ENCODE measurements at regions not wholly inside any gene's neighbourhood (a gene's known extent, or its start where the extent isn't known, plus 50 kb on each side); places are given as distances from the start of the nearest gene placed in this dataset.
"Not testable (repeated sequence)": the region's sequence is repeated elsewhere in the genome, so short reads cannot be mapped to it uniquely, and the experiment has no call there.

DNA sequence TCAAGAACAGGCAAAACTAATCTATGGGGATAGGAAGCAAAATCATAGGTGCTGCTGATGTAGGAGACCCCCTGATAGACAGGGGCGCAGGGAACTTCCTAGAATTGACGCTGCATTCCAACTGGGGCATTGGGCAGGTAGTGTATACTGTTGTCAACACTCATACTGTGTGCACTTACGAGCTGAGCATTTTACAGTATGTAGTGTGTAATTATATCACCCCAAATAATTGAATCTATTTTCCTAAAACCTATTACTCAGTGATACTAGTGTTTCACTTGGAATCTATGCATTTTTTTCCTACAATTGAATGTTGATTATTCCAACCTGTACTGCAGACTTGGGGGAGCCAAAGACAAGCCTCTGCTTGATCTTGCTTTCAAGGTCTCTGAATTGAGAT is 207.0 kb upstream of the PRKCQ start:
- no peaks in the 10 kb centered on the region for H3K27me3 Mint-ChIP-seq (ENCODE audit: unreplicated experiment)
- no peaks in the 10 kb centered on the region for H3K36me3 Mint-ChIP-seq (ENCODE audit: low read depth, unreplicated experiment)
- H3K9me3 Mint-ChIP-seq (ENCODE audit: unreplicated experiment): no peaks in the 10 kb centered on the region
- TF ChIP-seq CTCF (IDR thresholded peaks at IDR 0.05; ENCODE audit: unreplicated experiment): no peak
- peaks cover 22% of the 10 kb centered on the region for H3K4me1 Mint-ChIP-seq (ENCODE audit: unreplicated experiment)
- DNase-seq (ENCODE audit: low spot score): no peak
- H3K27ac Mint-ChIP-seq (ENCODE audit: unreplicated experiment): no peak overlapping the region
- H3K4me3 Mint-ChIP-seq (ENCODE audit: unreplicated experiment): no peak overlapping the region

DNA sequence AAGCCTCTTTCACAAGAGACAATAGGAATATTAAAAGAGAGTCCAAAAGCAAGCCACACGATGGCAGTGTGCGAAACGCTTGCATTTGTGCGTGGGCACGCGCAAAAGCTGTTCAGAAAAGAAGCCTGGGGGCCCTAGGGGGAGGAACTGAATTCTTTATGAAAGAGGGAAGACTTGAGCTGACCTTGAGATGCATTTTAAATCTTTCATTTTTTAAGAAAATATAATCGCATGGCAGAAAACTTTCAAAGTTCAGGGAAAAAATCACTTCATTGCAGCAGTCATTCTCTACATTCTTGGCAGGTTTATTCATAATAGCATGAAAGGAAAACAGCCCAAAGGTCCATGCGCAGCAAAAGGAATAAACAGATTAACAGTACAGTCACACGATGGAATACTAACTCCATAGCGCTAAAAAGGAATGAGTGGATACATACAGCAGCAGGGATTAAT is 206.5 kb upstream of the PRKCQ start:
- Mint-ChIP-seq H3K36me3 (ENCODE audit: low read depth, unreplicated experiment) (no peaks in the 10 kb centered on the region), H3K9me3 (ENCODE audit: unreplicated experiment) (no peaks in the 10 kb centered on the region), H3K4me1 (ENCODE audit: unreplicated experiment) (peaks cover 20% of the 10 kb centered on the region), H3K27ac (ENCODE audit: unreplicated experiment) (no peak overlapping the region), H3K27me3 (ENCODE audit: unreplicated experiment) (no peaks in the 10 kb centered on the region), H3K4me3 (ENCODE audit: unreplicated experiment) (no peak overlapping the region)
- no peak for DNase-seq (ENCODE audit: low spot score)
- no peak for TF ChIP-seq CTCF (IDR thresholded peaks at IDR 0.05; ENCODE audit: unreplicated experiment)

DNA sequence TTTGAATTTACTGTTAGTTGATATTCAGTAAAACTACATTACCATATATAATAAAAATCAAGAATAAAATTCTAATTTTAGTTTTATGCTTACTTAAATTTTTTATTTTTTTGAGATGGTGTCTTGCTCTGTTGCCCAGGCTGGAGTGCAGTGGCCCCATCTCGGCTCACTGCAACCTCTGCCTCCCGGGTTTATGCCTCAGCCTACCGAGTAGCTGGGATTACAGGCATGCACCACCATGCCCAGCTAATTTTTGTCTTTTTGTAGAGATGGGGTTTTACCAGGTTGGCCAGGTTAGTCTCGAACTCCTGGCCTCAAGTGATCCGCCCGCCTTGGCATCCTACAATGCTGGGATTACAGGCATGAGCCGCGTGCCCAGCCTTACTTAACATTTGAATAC is 204.4 kb upstream of the PRKCQ start:
- not testable (repeated sequence) for H3K36me3 Mint-ChIP-seq (ENCODE audit: low read depth, unreplicated experiment); H3K4me3 Mint-ChIP-seq (ENCODE audit: unreplicated experiment); DNase-seq (ENCODE audit: low spot score)

DNA sequence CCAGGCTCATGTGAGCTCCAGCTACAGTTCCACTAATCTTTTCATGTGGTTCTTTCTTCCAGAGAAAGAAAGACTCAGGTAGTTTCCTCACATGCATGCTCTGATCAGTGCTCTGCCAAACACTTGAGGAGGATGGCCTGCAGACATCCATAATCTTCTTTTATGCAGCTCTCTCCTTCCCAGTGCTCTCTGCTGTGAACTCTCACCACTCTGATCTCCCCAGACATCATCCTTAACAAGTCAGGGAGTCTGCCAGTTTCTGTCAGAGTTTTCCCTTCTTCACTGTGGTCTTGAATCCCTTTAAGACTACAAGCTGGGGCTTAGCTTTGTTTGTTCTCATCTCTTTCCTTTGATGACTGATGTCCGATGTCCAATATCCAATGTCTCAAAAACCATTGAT is 203.4 kb upstream of the PRKCQ start:
- Mint-ChIP-seq H3K9me3 (ENCODE audit: unreplicated experiment) (no peaks in the 10 kb centered on the region), H3K4me3 (ENCODE audit: unreplicated experiment) (no peak overlapping the region), H3K4me1 (ENCODE audit: unreplicated experiment) (peaks cover 6% of the 10 kb centered on the region), H3K27me3 (ENCODE audit: unreplicated experiment) (no peaks in the 10 kb centered on the region), H3K27ac (ENCODE audit: unreplicated experiment) (no peak overlapping the region), H3K36me3 (ENCODE audit: low read depth, unreplicated experiment) (no peaks in the 10 kb centered on the region)
- no peak for DNase-seq (ENCODE audit: low spot score)
- TF ChIP-seq CTCF (IDR thresholded peaks at IDR 0.05; ENCODE audit: unreplicated experiment): no peak

More for the DNA sequence above, 204.4 kb upstream of the PRKCQ start:
- H3K27ac Mint-ChIP-seq (ENCODE audit: unreplicated experiment); H3K27me3 Mint-ChIP-seq (ENCODE audit: unreplicated experiment); H3K9me3 Mint-ChIP-seq (ENCODE audit: unreplicated experiment); H3K4me1 Mint-ChIP-seq (ENCODE audit: unreplicated experiment): not testable (repeated sequence)

DNA sequence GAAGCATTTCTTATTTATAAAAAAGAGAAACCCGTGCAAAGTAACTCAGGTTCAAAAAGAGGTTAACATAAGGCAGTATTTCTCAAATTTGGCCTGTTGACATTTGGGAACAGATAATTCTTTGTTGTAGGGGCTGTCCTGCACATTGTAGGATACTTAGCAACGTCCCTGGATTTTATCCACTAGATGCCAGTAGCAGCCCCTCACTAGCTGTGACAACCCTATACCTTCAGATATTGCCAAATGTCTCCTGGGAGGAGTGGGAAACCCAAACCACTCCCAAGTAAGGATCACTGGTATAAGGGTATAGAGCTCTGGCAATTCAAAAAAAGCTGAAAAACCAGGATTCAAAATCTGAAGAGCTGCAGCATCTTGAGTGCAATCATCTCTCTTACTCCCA is 202.3 kb upstream of the PRKCQ start:
- peaks cover 6% of the 10 kb centered on the region for H3K4me1 Mint-ChIP-seq (ENCODE audit: unreplicated experiment)
- no peaks in the 10 kb centered on the region for H3K9me3 Mint-ChIP-seq (ENCODE audit: unreplicated experiment)
- H3K4me3 Mint-ChIP-seq (ENCODE audit: unreplicated experiment): no peak overlapping the region
- no peak for DNase-seq (ENCODE audit: low spot score)
- no peak for TF ChIP-seq CTCF (IDR thresholded peaks at IDR 0.05; ENCODE audit: unreplicated experiment)
- no peak overlapping the region for H3K27ac Mint-ChIP-seq (ENCODE audit: unreplicated experiment)
- peaks cover 2% of the 10 kb centered on the region for H3K27me3 Mint-ChIP-seq (ENCODE audit: unreplicated experiment)
- H3K36me3 Mint-ChIP-seq (ENCODE audit: low read depth, unreplicated experiment): no peaks in the 10 kb centered on the region
